Skeletal muscle satellite cell (primary cell): ENCODE measurements at regions not wholly inside any gene's neighbourhood (a gene's known extent, or its start where the extent isn't known, plus 50 kb on each side); places are given as distances from the start of the nearest gene placed in this dataset.

Source experiments
- H3K27me3 ChIP-seq: 2 replicates; pipeline ENCODE4 v1.7.0; 2013; ENCODE audit warnings: low read length; ENCODE audit not compliant: control insufficient read depth, insufficient read depth
- H3K36me3 ChIP-seq: 2 replicates; pipeline ENCODE4 v1.7.0; 2013; ENCODE audit warnings: mild to moderate bottlenecking, control low read depth, low read length; ENCODE audit not compliant: insufficient read depth
- H3K4me1 ChIP-seq: 2 replicates; pipeline ENCODE4 v1.7.0; 2013; ENCODE audit warnings: low read length; ENCODE audit not compliant: control insufficient read depth, insufficient read depth
- H3K4me2 ChIP-seq: 2 replicates; pipeline ENCODE4 v1.7.0; 2013; ENCODE audit warnings: mild to moderate bottlenecking, low read length
- H3K4me3 ChIP-seq: 2 replicates; pipeline ENCODE4 v1.7.0; 2013; ENCODE audit warnings: low read length
- H3K9ac ChIP-seq: 2 replicates; pipeline ENCODE4 v1.7.0; 2013; ENCODE audit warnings: mild to moderate bottlenecking, low read depth, low read length, moderate library complexity
- H3K9me3 ChIP-seq: replicated peaks from 2 replicates; pipeline ENCODE4 v1.7.0; 2013; ENCODE audit warnings: mild to moderate bottlenecking, control low read depth, low read length

DNA sequence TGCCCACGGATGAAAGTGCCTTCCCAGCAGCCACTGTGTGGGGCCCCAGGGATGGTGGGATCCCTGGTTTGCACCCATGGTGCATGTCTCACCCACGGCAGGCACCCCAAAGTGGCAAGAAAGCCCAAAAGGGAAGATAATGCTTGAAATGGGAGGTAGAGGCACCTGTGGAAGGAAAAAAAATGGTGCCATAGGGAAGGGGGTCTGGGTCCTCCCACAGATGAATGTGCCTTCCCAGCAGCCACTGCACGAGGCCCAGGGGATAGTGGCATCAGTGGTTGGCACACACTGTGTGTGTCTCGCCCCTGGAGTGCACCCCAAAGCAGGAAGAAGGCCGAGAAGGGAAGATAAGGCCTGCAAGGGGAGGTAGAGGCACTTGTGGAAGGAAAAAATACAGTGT, 264.2 kb downstream of the ALG10 start:
- H3K27me3 ChIP-seq, result no peaks in the 10 kb centered on the region

DNA sequence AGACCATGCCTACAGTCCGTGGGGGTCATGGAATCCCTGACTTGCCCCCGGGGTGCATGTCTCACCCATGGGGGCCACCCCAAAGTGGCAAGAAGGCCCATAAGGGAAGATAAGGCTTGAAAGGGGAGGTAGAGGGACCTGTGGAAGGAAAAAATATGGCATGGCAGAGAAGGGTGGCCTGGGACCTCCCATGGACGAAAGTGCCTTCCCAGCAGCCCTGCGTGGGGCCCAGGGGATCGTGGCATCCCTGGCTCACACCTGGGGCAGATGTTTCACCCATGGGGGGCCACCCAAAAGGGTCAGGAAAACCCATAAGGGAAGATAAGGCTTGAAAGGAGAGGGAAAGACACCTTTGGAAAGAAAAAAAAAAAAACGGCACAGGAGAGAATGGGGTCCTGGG, 264.6 kb downstream of the ALG10 start:
- H3K9me3 ChIP-seq, result peaks cover 15% of the 10 kb centered on the region
- no peaks in the 10 kb centered on the region for H3K27me3 ChIP-seq

More for the DNA sequence above, 264.2 kb downstream of the ALG10 start:
- Histone ChIP-seq H3K4me3 (no peak overlapping the region), H3K36me3 (no peaks in the 10 kb centered on the region), H3K9ac (no peak overlapping the region), H3K9me3 (peaks cover 14% of the 10 kb centered on the region), H3K4me2 (no peak overlapping the region), H3K4me1 (no peaks in the 10 kb centered on the region)

DNA sequence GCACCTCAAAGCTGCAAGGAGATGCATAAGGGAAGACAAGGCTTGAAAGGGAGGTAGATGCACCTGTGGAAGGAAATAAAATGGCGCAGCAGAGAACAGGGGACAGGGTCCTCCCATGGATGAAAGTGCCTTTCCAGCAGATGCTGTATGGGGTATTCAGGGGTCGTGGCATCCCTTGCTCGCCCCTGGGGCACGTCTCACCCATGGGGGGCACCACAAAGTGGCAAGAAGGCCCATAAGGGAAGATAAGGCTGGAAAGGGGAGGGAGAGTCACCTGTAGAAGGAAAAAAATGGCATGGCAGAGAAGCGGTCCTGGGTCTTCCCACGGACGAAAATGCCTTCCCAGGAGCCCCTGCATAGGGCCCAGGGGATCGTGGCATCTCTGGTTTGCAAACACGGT, 265.1 kb downstream of the ALG10 start:
- Histone ChIP-seq H3K4me3 (no peak overlapping the region), H3K9me3 (peaks cover 18% of the 10 kb centered on the region), H3K4me2 (no peak overlapping the region), H3K4me1 (no peaks in the 10 kb centered on the region), H3K36me3 (no peaks in the 10 kb centered on the region), H3K27me3 (no peaks in the 10 kb centered on the region), H3K9ac (no peak overlapping the region)

More for the DNA sequence above, 264.6 kb downstream of the ALG10 start:
- no peaks in the 10 kb centered on the region for H3K4me1 ChIP-seq
- H3K9ac ChIP-seq, result no peak overlapping the region
- no peak overlapping the region for H3K4me3 ChIP-seq
- no peak overlapping the region for H3K4me2 ChIP-seq
- no peaks in the 10 kb centered on the region for H3K36me3 ChIP-seq

DNA sequence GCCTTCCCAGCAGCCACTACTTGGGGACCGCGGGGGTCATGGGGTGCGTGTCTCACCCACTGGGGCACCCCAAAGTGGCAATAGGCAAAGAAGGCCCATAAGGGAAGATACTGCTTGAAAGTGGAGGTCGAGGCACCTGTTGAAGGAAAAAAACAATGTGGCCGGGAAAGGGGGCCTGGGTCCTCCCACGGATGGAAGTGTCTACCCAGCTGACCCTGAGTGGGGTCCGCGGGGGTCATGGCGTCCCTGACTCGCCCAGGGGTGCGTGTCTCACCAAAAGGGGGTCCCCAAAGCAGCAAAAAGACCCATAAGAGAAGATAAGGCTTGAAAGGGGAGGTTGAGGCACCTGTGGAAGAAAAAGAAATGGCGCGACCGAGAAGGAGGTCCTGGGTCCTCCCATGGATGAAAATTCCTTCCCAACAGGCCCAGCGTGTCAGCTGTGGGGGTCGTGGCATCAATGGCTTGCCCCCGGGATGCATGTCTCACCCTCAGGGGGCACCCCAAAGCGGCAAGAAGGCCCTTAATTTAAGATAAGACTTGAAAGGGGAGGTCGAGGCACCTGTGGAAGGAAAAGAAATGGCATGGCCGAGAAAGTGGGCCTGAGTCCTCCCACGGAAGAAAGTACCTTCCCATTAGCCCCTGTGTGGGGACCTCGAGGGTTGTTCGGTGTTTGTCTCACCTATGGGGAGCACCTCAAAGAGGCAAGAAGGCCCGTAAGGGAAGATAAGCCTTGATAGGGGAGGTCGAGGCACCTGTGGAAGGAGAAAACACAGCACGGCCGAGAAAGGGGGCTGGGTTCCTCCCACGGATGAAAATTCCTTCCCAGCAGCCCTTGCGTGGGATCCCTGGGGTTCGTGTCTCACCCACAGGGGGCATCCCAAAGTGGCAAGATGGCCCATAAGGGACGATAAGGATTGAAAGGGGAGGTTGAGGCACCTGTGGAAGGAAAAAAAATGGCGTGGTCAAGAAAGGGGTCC, 266.0 kb downstream of the ALG10 start:
- Histone ChIP-seq H3K27me3 (no peaks in the 10 kb centered on the region), H3K4me3 (no peak overlapping the region), H3K9ac (no peak overlapping the region), H3K9me3 (peaks cover 27% of the 10 kb centered on the region), H3K36me3 (no peaks in the 10 kb centered on the region), H3K4me2 (no peak overlapping the region), H3K4me1 (no peaks in the 10 kb centered on the region)

DNA sequence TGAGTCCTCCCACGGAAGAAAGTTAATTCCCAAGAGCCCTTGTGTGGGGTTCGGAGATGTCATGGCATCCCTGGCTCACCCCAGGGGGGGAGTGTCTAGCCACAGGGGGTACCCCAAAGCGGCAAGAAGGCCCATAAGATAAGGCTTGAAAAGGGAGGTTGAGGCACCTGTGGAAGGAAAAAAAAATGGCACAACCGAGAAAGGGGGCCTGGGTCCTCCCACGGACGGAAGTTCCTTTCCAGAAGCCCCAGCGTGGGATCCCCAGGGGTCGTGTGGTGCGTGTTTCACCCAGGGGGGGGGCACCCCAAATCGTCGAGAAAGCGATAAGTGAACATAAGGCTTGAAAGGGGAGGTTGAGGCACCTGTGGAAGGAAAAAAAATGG, 266.7 kb downstream of the ALG10 start:
- H3K4me3 ChIP-seq, result no peak overlapping the region
- H3K9me3 ChIP-seq, result peaks cover 34% of the 10 kb centered on the region
- no peaks in the 10 kb centered on the region for H3K27me3 ChIP-seq
- no peaks in the 10 kb centered on the region for H3K36me3 ChIP-seq
- no peaks in the 10 kb centered on the region for H3K4me1 ChIP-seq
- no peak overlapping the region for H3K4me2 ChIP-seq
- H3K9ac ChIP-seq, result no peak overlapping the region

DNA sequence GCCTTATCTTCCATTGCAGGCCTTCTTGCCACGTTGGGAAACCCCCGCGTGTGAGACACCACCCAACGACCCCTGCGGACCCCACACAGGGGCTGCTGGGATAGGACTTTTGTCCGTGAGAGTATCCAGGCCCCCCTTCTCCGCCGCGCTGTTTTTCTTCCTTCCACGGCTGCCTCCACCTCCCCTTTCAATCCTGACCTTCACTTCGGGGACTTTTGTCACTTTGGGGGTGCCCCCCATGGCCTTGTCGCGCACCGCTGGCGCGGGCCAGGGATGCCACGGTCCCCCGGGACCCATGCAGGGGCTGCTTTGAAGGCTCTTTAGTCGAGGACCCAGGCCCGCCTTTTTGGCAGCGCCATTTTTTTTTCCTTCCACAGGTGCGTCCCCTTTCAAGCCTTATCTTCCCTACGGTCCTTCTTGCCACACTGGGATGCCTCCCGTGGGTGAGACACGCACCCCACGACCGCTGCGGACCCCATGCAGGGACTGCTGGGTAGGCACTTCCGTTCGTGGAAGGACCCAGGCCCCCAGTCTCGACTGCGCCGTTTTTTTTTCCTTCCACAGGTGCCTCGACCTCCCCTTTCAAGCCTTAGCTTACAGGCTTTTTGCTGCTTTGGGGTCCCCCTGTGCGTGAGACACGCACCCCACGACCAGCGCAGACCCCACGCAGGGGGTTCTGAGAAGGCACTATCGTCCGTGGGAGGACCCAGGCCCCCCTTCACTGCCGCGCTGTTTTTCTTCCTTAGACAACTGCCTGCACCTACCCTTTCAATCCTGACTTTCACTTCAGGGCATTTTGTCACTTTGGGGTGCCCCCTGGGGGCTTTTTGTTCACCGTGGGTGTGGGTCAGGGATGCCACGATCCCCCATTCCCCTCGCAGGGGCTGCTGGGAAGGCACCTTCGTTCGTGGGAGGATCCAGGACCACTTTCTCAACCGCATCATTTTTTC, 267.4 kb downstream of the ALG10 start:
- Histone ChIP-seq H3K4me1 (no peaks in the 10 kb centered on the region), H3K27me3 (no peaks in the 10 kb centered on the region), H3K36me3 (no peaks in the 10 kb centered on the region), H3K9ac (no peak overlapping the region), H3K4me3 (no peak overlapping the region), H3K4me2 (no peak overlapping the region), H3K9me3 (peaks cover 34% of the 10 kb centered on the region)

DNA sequence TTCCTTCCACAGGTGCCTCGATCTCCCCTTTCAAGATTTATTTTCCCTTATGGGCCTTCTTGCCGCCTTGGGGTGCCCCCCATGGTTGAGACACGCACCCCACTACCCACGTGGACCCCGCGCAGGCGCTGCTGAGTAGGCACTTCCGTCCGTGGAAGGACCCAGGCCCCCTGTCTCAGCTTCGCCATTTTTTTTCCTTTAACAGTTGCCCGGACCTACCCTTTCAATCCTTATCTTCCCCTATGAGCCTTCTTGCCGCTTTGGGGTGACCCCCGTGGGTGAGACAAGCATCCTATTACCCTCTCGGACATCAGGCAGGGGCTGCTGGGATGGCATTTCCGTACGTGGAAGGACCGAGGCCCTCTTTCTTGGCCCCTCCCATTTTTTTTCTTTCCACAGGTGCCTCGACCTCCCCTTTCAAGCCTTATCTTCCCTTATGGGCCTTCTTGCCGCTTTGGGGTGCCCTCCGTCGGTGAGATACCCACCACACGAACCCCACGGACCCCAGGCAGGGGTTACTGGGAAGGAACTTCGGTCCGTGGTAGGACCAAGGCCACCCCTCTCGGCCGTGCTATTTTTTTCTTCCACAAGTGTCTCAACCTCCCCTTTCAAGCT, 268.2 kb downstream of the ALG10 start:
- Histone ChIP-seq H3K9ac (no peak overlapping the region), H3K9me3 (peaks cover 34% of the 10 kb centered on the region), H3K36me3 (no peaks in the 10 kb centered on the region), H3K4me1 (no peaks in the 10 kb centered on the region), H3K4me3 (no peak overlapping the region), H3K27me3 (no peaks in the 10 kb centered on the region), H3K4me2 (no peak overlapping the region)

DNA sequence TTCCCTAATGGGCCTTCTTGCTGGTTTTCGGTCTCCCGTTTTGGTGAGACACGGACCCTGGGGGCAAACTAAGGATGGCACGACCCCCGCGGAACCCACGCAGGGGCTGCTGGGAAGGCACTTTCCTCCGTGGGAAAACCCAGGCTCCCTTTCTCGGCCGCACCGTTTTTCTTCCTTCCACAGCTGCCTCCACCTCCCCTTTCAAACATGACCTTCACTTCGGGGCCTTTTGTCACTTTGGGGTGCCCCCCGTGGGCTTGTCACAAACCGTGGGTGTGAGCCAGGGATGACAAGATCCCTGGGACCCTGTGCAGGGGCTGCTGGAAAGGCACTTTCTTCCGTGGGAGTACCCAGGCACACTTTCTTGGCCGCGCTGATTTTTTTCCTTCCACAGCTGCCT, 268.7 kb downstream of the ALG10 start:
- Histone ChIP-seq H3K4me1 (no peaks in the 10 kb centered on the region), H3K27me3 (no peaks in the 10 kb centered on the region), H3K9me3 (peaks cover 31% of the 10 kb centered on the region), H3K36me3 (no peaks in the 10 kb centered on the region), H3K4me2 (no peak overlapping the region), H3K9ac (no peak overlapping the region), H3K4me3 (no peak overlapping the region)

DNA sequence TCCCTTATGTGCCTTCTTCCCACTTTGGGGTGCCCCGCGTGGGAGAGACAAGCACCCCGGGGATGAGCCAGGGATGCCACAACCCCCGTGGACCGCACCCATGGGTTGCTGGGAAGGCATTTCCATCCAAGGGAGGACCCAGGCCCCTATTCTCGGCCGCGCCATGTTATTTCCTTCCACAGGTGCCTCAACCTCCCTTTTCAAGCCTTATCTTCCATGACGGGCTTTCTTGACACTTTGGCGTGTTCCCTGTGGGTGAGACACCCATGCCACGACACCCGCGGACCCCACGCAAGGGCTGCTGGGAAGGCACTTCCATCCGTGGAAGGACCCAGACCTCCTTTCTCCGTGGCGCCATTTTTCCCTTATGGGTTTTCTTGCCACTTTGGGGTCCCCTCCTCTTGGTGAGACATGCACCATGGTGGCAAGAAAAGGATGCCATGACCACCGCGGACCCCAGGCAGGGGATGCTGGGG, 269.2 kb downstream of the ALG10 start:
- Histone ChIP-seq H3K36me3 (no peaks in the 10 kb centered on the region), H3K27me3 (no peaks in the 10 kb centered on the region), H3K9me3 (peaks cover 28% of the 10 kb centered on the region), H3K4me2 (no peak overlapping the region), H3K4me1 (no peaks in the 10 kb centered on the region), H3K4me3 (no peak overlapping the region), H3K9ac (no peak overlapping the region)

DNA sequence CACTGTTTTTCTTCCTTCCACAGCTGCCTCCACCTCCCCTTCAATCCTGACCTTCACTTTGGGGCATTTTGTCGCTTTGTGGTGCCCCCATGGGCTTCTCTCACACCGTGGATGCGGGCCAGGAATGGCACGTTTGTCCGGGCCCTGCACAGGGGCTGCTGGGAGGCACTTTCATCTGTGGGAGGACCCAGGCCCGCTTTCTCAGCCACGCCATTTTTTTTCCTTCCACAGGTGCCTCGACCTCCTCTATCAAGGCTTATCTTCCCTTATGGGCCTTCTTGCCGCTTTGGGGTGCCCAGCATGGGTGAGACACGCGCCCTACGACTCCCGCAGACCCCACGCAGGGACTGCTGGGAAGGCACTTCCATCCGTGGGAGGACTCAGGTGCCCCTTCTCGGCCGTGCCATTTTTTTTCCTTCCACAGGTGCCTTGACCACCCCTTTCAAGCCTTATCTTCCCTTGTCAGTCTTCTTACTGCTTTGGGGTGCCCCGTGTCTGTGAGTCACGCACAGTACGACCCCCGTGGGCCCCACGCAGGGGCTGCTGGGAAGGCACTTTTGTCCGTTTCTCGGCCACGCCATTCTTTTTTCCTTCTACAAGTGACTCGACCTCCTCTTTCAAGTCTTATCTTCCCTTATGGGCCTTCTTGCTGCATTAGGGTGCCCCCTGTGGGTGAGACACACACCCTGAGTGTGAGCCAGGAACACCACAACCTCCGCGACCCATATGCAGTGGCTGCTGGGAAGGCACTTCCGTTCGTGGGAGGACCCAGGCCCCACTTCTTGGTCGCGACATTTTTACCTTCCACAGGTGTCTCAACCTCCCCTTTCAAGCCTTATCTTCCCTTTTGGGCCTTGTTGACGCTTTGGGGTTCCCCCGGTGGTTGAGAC, 270.7 kb downstream of the ALG10 start:
- H3K27me3 ChIP-seq, result no peaks in the 10 kb centered on the region
- no peak overlapping the region for H3K4me3 ChIP-seq
- H3K4me1 ChIP-seq, result no peaks in the 10 kb centered on the region
- peaks cover 27% of the 10 kb centered on the region for H3K9me3 ChIP-seq
- H3K36me3 ChIP-seq, result no peaks in the 10 kb centered on the region
- no peak overlapping the region for H3K9ac ChIP-seq
- H3K4me2 ChIP-seq, result no peak overlapping the region
